ENCODE measurements at regions not wholly inside any gene's neighbourhood (a gene's known extent, or its start where the extent isn't known, plus 50 kb on each side); places are given as distances from the start of the nearest gene placed in this dataset.

DNA sequence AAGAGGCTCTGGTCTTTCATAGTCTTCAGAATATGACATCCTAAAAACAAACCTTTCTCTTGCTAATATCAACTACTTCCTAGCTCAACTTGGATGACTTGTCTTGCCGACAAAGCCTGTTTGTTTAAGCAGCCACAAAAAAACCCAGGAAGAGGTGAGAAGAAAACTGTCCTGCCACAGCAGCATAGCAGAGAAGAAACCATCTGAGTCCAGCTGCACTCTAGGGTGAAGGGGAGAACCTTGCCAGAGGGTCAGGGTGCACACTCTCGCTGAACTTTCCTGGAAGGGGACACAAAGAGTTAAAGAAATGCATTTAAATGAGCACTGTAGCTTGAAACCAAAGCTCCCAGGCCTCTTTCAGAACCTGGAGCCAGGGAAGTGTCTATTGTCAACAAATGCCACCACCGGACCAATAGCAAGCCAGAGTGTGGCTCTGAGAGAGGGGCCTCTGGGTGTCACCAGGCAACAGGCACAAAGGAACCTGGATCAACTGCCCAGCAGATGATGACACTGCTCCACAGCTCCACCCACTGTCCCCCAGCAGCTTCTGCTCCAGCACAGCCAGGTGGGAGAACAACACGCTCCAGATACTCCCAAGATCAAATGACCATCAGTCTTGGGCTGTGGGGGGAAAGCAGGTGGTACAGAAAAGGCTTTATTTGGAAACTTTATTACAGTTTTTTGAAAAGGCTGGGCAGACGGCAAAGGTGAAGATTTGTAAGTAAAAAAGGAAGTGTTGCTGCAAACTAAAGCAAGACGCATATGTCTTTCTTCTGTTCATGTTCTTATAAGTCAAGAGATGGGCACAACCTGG is 105.7 kb downstream of the RASSF10 start:
- TF ChIP-seq, protein P1, sequence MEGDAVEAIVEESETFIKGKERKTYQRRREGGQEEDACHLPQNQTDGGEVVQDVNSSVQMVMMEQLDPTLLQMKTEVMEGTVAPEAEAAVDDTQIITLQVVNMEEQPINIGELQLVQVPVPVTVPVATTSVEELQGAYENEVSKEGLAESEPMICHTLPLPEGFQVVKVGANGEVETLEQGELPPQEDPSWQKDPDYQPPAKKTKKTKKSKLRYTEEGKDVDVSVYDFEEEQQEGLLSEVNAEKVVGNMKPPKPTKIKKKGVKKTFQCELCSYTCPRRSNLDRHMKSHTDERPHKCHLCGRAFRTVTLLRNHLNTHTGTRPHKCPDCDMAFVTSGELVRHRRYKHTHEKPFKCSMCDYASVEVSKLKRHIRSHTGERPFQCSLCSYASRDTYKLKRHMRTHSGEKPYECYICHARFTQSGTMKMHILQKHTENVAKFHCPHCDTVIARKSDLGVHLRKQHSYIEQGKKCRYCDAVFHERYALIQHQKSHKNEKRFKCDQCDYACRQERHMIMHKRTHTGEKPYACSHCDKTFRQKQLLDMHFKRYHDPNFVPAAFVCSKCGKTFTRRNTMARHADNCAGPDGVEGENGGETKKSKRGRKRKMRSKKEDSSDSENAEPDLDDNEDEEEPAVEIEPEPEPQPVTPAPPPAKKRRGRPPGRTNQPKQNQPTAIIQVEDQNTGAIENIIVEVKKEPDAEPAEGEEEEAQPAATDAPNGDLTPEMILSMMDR (IDR thresholded peaks at IDR 0.05) = no peak
- TF ChIP-seq POLR2A (IDR thresholded peaks at IDR 0.05) = no peak
